GM12873 (cell line): ENCODE measurements at regions not wholly inside any gene's neighbourhood (a gene's known extent, or its start where the extent isn't known, plus 50 kb on each side); places are given as distances from the start of the nearest gene placed in this dataset.

Source experiments
- CTCF ChIP-seq: IDR thresholded peaks from 2 replicates; pipeline ENCODE4 v1.5.1; 2012; ENCODE audit warnings: low read depth, mild to moderate bottlenecking, moderate library complexity, low read length, control low read depth; ENCODE audit not compliant: insufficient read depth; ENCODE audit errors: missing control alignments

- no peak for TF ChIP-seq CTCF
Measured at GRCh38 chr13:50693727-50694126, 149.8 kb downstream of the DLEU7 start.

GRCh38 chr13:50697746-50698539, 145.5 kb downstream of the DLEU7 start:
- TF ChIP-seq CTCF, result no peak

GRCh38 chr13:50699874-50700663, 143.4 kb downstream of the DLEU7 start:
- TF ChIP-seq CTCF, result no peak

- TF ChIP-seq CTCF, result no peak
Measured at GRCh38 chr13:50700664-50701305, 142.7 kb downstream of the DLEU7 start.

- TF ChIP-seq CTCF, result no peak
Measured at GRCh38 chr13:50701469-50701868, 142.0 kb downstream of the DLEU7 start.

GRCh38 chr13:50706505-50706904, 137.0 kb downstream of the DLEU7 start:
- TF ChIP-seq CTCF, result no peak

- no peak for TF ChIP-seq CTCF
Measured at GRCh38 chr13:50707628-50708027, 135.9 kb downstream of the DLEU7 start.
